KG1 (cell line): ENCODE measurements at regions not wholly inside any gene's neighbourhood (a gene's known extent, or its start where the extent isn't known, plus 50 kb on each side); places are given as distances from the start of the nearest gene placed in this dataset.
"Not testable (repeated sequence)": the region's sequence is repeated elsewhere in the genome, so short reads cannot be mapped to it uniquely, and the experiment has no call there.

Experiments
- DNase-seq: peaks from one replicate; lab custom pipeline; 2025; lab: John Stamatoyannopoulos, UW

DNA sequence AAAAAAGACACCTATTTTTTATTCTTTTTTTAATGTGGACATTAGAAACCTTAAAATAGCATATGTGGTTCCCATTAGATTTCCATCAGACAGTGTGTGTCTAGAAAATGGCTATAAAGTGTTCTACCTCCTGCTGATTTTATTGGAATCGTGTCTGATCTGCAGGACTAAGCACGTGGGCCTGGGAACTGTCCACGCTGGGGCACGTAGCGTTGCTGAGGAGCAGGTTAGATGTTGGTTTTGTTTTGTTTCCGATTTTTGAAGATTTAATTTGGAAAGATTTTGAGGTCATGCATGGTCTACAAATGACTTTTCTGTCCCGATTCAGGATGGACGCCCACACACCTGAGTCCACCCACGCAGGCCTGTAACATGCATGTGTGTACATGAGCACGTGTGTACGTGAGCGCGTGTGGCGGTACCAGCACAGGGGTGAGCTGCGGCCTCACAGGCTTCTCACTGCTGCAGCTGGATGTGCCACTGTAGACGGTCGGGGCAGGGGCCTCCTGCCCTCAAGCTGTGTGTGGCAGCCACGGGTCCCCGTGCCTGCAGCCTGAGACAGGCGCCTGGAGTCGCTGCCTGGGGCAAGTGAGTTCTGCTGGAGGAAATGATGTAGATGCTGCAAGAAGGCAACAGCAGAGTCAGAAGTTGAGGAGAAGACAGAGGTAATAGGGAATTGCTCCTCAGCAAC is 99.7 kb upstream of the CTDP1 start:
- DNase-seq, result no peak

DNA sequence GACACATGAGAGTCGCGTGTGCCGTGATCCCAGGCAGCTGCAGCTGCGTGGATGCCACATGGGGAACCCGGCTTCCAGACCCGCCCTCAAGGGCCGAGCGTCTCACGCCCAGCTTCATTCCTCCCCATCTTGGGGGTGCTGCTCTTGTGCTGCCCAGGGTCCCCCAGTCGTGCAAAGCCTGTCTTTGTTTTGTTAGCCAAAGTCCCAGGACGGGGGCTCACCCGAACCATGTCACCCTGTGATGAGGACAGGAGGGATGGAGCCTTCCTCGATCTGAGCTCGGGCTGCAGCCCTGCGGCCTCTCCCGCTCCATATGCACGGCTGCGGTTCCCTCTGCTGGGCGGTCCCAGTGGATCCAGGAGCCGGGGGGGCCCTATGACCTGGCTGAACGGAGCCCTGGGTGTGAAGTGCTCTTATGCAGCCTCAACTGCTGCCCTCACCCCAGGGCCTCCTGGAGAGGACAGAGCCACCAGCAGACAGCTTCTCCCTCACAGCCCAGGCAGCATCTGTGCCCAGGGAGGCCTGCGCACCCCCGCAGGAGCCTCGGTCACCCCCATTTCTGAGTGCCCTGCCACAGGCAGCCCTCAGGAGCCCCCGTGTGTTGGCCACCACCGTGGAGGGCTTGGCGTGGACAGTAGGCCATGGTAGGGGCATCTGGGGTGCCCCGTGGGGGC is 99.0 kb upstream of the CTDP1 start:
- no peak for DNase-seq

DNA sequence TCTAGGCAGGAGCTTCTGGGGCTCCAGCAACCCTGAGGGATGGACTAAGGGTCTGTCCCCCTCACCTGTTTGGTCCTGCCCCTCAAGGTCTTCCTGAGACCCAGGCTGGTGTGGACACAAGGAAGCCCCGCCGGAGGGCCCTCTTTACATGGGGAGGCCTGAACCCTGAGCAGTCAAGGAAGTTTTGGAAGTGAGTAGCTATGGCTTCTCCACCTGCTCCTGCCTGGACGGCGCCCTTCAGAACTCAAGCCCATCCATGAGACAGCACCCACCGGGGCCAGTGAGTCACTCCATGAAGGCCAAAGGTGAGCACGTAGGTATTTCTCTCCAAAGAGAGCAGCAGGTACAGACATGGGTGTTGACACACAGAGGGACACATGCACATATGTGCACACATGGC is 98.2 kb upstream of the CTDP1 start:
- no peak for DNase-seq

DNA sequence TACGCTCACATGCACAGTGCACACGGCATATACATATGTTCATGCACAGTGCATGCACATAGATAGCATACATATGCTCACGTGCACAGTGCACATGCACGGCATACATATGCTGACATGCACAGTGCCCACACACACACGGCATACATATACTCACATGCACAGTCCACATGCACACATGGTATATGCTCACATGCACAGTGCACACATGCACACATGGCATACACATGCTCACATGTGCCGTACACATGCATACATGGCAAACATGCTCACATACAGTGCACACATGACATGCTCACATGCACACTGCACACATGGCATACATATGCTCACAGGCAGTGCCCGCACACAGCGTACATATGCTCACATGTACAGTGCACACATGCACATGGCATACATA is 97.7 kb upstream of the CTDP1 start:
- DNase-seq, result no peak

DNA sequence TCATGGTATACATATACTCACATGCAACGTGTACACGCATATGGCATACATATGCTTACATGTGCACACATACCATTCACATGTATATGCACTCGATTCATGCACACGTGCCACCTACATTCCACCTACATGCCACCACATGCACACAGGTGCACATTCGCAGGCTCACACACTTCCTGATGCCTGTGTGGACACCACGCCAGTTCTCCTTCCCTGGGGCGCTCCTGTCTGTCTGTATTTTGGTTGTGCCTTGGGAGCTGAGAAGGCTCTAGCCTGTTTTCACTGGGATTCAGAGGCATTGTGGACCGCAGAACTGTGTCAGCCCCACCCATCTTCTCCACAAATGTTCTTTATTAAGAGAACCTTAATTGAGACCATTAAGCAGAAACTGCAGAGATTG is 96.6 kb upstream of the CTDP1 start:
- no peak for DNase-seq

DNA sequence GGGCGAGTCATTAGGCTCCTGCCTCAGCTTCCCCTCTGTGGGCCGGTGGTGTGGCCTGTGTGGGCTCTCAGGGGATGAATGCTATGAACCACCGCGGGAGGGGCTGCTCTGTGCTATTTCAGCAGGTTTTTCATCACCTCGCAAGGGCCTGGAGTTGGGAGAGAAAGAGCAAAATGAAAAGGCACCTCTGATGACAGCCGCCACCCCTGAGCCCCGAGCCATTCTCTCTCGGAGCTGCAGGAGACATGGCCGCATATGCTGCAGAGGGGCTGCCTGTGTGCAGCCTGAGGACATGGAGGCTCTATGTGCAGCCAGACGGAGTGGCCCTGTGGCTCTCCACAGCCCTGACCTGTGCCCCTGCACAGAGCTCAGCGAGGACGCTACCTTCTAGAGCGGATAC is 96.2 kb upstream of the CTDP1 start:
- no peak for DNase-seq

DNA sequence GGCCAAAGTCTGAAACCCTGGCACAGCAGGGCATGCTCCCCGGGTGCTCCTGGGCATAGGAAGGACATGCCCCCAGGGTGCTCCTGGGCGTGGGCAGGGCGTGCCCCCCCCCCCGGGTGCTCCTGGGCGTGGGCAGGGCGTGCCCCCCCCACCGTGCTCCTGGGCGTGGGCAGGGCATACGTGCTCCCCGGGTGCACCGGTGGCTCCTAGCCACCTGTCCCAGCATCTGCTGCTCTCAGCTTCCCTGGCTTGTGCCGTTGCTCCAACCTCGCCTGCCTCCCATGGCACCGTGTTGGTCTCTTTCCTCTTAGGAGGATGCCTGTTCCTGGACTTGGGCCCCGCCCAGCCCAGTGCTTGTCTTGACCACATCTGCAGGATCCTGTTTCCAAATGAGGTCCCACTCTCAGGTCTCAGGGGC is 95.6 kb upstream of the CTDP1 start:
- no peak for DNase-seq

DNA sequence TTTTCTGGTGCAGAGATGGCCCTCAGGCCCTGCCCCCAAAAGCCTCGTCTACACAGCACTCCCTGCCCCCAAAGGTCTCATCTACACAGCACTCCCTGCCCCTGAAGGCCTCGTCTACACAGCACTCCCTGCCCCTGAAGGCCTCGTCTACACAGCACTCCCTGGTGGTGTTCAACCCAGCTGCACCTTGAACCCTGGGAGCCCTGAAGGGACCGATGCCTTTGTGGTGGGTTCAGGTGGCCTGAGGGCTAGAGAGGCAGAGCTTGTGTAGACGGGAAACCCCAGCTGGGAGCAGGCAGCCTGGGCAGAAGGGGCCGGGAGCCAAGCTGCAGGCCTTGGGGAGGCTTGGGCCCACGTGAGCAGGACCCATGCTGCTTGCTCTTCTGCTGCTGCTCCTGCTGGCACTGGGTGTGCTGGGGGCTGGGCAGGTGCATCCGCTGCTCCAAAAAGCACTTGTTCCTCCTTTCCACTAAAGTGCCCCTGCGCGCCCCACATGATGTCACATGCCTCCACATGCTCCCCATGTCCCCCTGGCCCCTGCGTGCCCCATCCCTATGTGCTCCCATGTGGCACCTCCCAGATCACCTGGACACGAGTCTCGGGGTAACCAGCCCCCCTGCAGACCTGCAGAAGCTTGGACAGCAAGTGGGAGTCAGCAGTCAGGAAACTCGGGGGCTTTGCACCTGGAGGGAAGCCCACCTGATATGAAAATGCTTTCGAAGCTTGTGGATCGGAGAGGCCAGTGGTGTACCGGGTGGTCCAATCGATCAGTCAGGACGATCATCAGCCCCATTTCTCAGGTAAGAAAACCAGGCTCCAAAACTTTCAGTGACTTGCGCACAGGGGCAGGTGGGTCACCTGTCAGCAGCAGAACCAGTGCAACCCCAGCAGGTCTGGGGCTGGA is 94.9 kb upstream of the CTDP1 start:
- no peak for DNase-seq

DNA sequence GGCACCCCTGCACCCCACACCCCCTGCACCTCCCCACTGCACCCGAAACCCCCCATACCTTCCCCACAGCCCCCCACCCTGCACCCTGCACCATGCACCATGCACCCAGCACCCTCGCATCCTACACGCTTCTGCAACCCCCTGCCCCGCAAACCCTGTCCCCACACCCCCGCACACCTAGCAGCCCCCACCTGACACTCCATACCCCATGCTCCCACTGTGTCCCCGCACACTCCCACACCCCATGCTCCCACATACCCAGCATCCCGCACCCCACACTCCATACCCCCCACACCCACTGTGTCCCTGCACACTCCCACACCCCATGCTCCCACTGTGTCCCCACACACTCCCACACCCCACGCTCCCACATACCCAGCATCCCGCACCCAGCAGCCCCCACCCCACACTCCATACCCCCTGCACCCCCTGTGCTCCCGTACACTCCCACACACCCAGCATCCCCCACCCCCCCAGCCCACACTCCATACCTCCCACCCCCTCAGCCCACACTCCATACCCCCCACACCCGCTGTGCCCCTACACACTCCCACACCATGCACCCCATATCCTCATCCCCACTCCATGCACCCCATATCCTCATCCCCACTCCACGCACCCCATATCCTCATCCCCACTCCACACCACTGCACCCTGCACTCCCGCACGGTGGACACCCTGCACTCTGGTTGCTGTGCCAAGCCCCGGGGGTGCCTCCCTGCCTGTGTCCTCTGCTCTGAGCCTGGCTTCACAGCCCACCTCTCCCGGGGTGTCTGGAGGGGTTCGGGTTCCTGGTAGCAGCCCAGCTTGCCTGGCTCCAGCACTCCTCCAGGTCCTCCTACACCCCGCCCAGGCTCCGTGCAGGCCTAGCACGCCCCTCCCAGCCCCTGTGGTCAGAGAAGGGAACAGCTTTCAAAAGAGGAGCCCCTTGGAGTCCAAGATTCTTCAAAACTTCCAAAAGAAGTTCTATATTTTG is 93.9 kb upstream of the CTDP1 start:
- DNase-seq, result no peak

DNA sequence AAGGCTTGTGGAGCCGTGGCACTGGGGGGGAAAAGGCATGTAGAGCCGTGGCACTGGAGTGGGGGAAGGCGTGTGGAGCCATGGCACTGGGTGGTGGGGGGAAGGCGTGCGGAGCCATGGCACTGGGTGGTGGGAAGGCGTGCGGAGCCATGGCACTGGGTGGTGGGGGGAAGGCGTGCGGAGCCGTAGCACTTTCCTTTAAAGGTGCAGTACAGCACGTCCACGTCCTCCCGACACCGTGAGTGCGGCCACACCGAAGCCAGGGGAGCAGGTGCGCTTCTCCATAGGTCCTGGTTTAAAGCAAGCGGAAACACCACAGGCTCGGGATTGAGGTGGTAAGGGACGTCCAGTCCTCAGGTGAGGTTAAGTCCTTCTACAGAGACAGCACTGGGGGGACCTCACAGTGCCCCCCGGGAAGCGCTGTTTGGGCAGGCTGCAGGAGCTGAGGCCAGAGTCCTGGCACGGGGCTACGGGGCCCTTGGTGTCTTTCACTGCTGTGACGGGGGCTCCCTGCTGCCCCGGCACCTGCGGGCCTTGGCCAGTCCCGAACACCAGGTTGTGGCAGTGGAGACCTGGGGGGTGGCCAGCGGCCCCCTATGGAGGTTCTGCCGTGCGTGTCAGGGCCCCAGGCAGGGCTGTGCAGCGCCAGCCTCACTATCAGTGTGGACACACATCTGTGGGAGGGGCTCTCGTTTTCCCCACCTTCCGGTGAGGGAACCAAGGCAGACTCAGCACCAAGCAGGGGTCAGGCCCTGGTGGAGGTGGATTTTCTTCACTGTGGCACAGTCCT is 93.0 kb upstream of the CTDP1 start:
- DNase-seq, result no peak

DNA sequence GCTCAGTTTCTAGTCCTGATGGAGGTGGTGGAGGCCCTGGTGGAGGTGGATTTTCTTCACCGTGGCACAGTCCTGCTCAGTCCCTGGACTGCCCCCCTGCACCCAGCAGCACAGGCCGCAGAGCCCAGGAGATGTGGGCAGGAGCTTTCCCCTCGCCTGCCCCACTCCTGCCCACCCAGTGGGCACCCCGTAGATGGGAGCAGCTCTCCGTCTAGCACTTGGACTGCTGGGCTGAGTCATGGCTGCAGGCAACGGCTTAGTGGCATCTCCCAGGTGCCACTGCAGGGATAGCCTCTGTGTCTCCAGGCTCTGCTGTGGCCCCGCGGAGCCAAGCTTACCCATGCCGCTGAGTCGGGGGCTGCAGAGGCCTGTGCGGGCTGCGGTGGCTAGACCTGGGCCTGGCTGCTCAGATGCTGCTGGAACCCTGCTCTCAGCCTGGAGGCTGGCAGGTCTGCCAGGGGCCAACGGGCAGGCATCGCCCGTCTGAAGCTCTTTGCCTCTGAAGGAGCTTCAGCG is 92.3 kb upstream of the CTDP1 start:
- DNase-seq, result no peak

DNA sequence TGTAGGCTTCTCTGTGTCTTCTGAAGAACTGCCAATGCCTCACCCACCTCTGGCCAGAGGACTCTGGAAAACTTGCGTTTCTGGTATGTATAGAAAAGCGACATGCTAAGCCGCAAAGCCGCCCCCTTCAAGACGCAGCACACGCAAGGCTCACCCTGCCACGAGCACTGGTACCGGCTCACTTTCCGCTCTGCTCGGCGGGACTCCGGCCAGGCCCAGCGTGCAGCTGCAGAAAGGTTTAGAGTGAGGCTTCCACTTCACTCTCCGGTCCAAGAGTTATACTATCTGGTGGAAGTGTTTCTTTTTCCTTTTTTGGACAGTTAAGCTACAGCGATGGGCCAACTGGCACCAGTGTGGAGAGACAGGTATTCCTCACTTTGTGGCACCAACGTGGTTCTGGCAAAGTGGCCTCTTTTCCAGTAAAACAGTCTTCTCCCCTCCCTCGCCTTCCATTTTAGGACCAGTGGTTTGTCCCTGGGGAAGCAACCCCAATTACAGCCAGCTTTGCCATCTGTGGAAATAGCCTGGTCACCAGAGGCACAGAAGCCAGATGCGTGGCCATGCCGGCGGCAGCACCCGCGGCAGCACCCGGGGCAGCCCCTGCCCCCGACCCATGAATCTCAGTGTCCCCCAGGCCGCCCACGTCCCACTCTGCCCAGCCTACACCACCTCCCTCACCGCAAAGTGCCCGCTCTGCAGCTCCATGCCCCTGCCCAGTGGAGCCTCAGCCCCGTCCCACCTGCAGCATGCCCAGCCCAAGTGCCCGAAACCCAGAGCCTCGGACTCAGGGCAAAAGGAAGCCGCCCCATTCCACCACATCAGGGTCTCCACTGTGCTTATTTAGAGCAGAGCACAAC is 91.6 kb upstream of the CTDP1 start:
- DNase-seq, result no peak

DNA sequence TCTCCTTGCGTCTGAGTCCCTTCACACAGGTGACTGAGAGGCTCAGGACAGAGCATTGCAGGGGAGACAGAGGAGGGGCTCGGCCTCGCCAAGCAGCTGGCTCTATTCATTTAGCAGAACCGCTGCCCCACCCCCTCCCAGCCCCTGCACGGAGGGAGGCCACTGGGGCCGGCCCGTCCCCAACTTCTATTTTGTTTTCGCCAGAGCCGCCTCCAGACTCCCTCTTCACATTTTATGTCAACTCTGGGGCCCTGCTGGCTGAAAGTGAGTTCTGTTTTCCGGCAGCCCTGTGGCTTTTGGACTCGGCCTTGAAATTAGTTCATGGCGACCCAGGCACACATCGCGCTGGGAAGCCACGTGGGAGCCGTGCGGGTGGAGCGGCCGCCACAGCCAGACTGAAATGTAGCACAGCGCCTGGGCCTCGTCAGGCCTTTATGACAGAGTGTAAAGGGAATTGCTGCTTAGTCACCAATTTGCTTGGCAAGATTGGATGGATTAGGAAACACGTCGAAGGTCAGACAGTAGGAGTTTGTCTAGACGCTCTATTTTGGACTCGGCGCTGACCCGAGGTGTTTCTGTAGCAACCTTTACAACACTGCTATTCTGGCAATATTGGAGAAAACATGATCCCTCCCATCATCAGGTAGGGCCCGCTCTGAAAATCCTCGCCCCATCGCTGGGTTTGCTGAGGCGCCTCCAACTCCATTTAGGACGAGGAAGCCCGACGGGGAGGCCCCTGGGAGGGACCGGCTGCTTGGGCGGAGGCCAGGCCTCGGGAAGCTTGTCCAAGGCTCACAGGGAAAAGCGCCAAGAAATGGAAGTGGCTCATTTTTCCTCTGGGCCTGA is 90.7 kb upstream of the CTDP1 start:
- no peak for DNase-seq

DNA sequence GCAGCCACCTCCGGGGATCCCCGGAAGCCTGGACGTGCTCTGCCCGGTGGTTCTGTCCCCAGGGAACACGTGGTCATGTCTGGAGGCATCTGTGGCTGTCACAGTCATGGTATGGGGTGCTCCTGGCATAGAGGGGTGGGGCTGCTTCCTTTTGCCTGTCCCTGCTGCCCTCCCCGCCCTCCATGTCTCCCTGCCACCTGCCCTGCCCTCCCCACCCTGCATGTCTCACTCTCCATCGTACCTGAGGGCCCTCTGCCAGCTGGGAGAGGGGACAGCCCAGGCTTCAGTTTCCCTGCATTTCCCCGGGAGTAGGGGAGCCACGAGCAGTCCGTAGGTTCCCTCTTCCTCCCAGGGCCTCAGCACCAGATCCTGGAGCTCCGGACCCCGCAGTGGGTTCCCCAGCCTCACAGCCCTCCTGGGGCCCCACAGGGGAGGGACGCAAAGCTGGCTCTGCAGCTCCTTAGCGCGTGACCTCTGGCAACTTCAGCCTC is 90.0 kb upstream of the CTDP1 start:
- DNase-seq, result no peak

DNA sequence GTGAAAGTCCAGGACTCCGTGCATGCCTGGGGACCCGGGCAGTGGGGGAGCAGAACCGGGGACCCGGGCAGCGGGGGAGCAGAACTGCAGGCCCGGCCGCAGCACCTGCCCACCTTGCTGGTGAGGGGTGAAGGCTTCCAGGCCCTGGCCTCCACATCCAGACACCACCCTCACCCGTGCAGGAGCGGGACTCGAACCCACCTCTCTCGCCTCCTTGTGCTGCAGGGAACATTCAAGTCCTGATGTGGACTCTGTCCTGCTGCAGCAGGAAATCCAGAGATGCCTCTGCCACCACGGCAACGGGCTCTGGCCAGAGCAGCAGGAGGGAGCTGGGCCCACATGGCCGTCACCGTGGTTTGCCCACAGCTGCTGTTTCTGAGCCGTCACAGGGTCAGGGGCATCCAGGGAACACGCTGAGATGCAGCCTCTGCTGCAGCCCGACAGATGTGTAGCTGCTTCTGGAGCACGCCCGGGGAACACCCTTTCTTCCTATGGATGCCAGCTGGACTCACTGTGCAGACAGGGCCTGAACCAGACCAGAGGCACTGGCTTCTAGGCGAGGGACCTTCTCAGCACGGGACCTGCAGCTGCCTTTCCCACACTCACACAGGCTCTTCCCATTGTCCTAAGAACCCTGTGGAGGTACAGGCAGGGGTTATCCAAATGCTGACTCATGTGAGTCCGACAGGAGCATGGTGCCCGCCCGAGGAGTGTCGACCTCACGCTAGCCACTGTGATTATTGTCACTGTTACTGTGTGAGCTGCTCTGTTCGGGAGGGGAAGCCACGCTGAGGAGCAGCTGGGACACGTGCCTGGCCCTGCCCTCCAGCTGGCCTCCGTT is 89.2 kb upstream of the CTDP1 start:
- no peak for DNase-seq

DNA sequence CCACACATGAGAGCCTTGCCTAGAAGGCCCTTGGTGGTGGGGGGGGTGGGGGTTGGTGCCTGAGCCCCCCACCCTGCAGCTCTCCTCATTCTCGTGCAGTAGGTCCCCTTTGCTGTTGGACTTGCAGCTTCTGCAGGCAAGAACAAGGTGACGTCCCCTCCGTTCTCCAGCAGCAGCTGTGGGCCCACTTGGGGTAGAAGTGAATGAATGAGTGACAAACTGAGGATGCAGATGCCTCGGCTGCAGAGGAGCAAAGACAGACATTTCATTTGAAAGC is 88.6 kb upstream of the CTDP1 start:
- no peak for DNase-seq

DNA sequence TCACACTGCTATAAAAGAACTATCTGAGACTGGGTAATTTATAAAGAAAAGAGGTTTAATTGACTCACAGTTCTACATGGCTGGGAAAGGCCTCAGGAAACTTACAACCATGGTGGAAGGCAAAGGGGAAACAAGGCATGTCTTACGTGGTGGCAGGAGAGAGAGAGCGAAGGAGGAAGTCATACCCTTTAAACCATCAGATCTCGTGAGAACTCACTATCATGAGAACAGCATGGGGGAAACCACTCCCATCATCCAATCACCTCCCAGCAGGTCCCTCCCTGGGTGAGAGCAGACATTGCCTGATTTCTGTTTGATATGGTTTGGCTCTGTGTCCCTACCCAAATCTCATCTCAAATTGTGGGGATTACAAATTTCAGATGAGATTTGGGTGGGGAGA is 86.9 kb upstream of the CTDP1 start:
- DNase-seq, result not testable (repeated sequence)

DNA sequence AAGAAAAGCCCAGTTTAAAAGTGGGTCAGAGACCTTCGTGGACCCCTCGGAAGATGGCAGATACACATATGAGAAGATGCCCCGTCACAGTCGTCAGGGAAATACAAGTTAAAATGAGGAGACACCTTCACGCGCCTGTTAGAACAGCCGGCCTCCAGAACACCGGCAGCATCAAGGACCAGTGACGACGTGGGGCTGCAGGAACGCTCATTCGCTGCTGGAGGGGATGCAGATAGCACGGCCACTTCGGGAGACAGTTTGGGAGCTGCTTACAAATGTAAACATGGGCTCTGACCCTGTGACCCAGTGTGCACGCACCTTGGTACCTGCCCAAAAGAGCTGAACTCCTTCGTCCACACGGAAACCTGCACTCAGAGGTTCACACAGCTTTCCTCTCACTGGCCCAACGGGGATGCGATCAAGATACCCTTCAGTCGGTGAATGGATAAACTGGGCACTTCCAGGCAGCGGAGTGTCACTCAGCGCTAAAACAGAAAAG is 83.7 kb upstream of the CTDP1 start:
- no peak for DNase-seq
